DMS114 treated with DMSO at 0.1 percent for 48 hours (cell line): ENCODE measurements at regions not wholly inside any gene's neighbourhood (a gene's known extent, or its start where the extent isn't known, plus 50 kb on each side); places are given as distances from the start of the nearest gene placed in this dataset.

Experiments used
- DNase-seq: peaks from one replicate; lab custom pipeline; 2025; ENCODE audit not compliant: unreplicated experiment; lab: John Stamatoyannopoulos, UW

- no peak for DNase-seq
These were observed 133.4 kb upstream of the E2F8 start for GRCh38 chr11:19374151-19374569.

GRCh38 chr11:19372381-19372780, 131.6 kb upstream of the E2F8 start:
- no peak for DNase-seq

DNA sequence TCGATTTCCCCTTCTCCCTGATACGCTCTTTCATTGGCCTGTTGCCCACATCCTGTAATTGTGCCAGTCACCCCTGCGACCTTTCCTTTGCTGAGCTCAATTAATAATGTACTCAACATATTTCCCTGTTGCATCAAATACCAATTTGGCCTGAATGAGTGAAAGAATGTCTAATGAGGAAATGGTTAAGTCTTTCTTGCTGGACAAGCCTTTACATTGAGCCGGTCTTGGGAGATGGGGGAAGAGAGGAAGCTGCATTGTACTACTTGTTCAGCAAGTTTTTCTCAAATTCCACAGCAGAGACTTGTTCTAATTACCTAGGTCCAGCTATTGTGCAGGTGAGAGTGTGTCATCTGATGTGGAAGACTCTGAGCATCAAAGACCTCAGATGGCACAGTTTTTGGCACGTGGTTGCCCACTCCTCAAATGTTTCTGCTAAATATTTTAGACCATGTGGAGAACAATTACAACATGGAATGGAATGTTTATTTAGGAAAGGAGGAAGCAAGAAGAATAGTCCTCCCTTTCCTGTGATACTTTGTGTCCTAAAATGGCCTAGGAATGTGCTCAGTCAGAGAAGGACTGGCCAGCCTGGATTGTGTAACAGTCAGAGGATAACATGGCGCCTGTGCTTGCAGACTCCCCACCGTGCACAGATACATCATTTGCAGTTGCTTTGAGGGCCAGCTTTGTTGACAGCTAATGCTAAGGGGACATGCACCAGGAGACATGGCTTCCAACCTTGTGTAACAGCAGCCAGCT, 129.5 kb upstream of the E2F8 start:
- no peak for DNase-seq

- DNase-seq = no peak
These were observed 128.1 kb upstream of the E2F8 start for GRCh38 chr11:19368726-19369375.

- no peak for DNase-seq
These were observed 126.4 kb upstream of the E2F8 start for GRCh38 chr11:19366992-19367709.

GRCh38 chr11:19365743-19366410, 125.1 kb upstream of the E2F8 start:
- no peak for DNase-seq

DNA sequence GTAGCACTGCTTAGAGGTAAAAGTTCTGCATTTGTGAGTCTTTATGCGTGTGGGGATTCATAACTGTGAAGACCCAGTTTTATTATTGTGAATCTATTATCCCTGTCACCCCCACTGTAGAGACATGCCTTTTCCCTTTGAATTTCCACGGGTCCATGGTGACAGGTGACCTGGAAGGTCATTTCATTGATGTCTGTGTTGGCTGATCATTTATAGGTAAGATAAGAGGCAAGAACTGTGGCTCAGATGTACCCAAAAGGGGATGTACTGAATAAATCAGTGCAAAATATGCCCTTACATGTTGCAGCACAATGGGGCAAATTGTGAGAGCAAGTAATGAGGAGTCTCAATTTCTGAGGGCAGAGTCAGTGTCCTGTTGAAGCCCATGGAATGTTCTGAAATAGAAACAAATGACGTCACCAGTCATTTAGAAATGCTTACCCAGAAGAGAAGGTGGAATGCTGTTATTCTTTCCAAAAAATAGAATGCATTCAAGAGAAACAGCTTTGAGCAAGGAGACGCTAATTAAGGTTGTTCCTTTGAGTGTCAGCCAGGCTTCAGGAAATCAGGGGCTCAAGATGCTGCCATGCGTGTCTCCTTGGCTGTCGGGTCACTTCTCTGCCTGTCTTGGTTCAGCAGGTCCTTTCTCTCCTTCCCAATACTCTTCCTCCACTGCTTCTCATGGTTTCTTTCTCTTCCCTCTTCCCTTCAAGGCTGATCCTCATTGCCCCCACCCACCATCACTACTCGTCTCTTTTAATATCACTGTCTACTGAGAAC, 118.7 kb upstream of the E2F8 start:
- DNase-seq = no peak

GRCh38 chr11:19357943-19358342, 117.2 kb upstream of the E2F8 start:
- no peak for DNase-seq

DNA sequence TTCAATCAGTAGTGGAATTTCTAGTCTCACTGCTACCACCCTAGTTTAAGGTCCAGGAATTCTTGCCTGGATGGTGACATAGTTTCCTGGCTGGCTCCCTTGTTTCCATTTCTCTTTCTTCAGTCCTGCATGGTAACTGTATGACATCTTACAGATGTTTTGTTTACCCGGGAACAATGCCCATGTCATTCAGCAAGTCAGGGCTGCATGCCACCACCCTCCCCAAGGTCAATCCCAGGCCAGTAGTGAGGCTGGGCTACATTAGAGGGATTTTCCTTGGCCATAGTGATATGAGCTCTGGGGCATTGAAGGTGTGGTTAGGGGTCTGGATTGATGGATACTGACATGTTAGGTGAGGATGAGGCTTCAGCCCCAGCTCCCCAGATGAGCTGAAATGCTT, 114.9 kb upstream of the E2F8 start:
- no peak for DNase-seq

- DNase-seq = no peak
These were observed 112.6 kb upstream of the E2F8 start for GRCh38 chr11:19353287-19353850.

DNA sequence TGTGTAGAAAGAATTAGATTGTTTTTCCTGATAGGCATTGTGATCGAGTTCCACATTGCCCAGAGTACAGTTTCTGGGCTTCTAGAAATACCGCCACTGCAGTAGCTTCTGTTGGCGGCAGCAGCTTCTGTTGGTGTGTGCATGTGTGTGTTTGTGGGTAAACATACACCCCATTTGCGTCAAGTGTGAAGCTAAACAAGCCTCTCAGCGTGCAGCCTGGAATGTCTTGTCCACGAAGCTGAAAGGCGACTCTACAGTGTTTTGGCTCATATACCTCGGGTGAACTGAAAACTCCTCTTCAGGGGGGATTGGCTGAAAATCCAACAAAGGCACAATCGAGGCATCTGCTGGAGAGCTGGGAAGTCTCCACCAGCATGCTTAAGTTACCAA, 112.0 kb upstream of the E2F8 start:
- no peak for DNase-seq

- DNase-seq = no peak
These were observed 111.5 kb upstream of the E2F8 start for GRCh38 chr11:19352072-19352770.

GRCh38 chr11:19351426-19351825, 110.7 kb upstream of the E2F8 start:
- no peak for DNase-seq

DNA sequence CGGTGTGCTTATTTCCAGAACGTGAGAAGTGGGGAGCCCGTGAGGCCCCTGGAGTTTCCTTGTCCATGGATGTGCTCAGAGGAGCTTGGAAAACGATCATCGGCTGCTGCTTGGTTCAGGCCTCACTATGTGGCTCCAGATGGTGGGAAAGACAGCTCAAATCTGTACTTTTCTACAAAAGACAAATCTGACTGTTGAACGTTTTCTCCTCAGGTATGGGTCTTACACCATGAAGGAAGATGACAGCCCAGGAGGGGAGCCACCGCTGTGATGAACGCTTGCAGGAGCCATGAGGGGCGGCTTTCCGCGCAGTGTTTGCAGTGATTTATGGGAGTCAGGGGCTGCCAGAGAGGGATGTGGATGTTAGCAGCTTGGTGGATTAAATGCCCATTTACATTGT, 109.4 kb upstream of the E2F8 start:
- DNase-seq = no peak

GRCh38 chr11:19349340-19350025, 108.7 kb upstream of the E2F8 start:
- DNase-seq = no peak

DNA sequence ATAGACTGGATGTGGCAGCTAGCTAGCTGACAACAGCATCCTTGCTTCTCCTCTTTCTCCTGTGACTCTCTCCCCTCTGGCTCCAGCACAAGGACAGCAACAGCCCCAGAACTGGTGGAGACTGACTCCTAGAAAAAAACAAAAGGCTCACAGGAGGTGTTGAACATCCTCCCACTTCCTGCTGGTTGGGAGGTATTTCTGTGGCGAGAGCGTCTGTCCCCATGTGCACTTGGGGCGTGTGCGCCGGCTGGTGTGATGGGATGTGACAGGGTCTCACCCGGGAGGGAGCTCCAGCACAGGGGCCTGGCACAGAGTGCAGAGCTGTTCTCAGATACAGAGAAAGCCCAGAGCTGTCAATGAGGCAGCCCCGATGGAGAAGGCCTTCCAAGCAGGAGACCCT, 107.2 kb upstream of the E2F8 start:
- no peak for DNase-seq

- DNase-seq = peak; percentile 3
These were observed 105.3 kb upstream of the E2F8 start for GRCh38 chr11:19345848-19346681.

DNA sequence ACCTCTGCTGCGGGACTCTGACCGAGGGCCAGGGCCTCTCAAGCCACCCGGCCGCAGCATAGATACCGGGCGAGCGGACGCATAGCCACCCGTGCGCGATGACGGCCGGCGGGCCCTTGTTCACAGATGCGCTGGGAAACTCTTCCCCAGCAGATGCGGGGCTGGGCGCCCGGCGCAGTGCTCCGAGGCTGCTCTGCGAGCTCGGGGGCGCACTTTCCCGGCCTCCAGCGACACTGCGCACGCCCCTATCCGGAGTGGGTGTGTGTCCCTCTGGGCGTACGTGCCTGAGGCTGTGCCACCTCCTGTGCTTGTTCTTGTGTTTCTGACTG, 104.7 kb upstream of the E2F8 start:
- DNase-seq = no peak
